ENCODE measurements at regions not wholly inside any gene's neighbourhood (a gene's known extent, or its start where the extent isn't known, plus 50 kb on each side); places are given as distances from the start of the nearest gene placed in this dataset.

DNA sequence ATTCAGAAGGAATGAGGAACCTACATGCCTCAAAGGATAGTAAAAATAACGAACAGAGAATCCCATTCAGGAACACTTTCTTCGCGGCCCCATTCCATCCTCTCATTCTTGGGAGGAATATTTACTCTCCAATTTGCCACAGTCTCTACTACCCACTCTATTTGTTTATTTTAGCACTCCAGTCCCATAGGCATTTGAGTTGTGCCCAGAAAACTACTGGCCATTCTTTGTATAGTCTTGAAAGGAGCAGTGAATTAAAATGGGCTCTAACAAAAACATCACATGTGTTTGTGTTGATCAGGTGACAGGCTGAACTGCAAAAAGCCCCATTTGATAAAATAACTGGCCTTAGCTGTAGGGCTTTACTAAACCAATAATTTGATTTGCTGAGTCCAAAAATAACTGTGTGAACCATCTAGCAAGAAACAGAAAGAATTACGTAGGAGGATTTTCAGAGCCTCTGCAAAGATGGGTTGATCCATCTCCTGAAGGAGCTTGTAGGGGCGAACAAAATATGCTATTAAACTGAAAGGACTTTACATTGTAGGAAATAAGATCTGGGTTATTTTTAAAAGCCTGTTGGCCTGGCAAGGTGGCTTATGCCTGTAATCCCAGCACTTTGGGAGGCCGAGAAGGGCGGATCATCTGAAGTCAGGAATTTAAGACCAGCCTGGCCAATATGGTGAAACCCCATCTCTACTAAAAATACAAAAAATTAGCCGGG, 142.3 kb upstream of the CPNE8 start:
- DNase-seq (ENCODE audit: low read depth): no peak

GRCh38 chr12:39044754-39045153, 139.4 kb upstream of the CPNE8 start:
- no peak for DNase-seq (ENCODE audit: low read depth)

DNA sequence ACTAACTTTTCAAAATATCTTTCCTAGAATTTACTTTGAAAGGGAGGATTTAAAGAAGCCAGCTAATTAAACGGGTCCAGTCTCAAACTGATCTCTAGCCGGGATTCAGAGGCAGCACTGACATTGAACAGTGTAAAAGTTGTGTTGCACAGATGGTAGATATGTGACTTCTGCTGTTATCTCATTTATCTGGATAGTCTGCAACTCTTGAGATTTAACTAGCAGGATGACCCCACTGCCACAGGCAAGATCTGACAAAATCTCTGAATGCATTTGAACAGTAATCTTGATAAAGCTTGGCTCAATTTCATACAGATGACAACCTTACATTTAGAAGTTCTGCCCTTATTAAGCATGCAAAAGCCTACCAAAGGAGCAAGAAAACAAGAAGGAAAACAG, 138.0 kb upstream of the CPNE8 start:
- no peak for DNase-seq (ENCODE audit: low read depth)

DNA sequence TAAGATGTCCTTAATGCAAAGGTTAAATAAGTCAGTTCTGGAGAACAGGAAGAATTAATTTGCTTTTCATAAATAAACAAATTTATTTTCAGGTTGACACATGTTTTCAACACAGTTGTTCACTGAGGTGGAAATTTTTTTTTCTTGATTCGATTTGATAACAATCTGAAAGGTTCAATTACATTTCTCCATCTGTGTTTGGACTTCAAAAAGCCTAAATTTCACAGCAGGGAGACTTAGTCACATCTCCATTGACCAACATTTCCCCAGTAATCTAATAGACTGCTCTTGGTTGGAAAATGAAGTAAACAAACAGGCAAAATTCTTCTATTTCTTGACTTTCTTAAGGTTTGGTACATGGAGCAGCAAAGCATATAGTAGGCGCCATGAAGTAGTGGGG, 134.9 kb upstream of the CPNE8 start:
- no peak for DNase-seq (ENCODE audit: low read depth)

- DNase-seq (ENCODE audit: low read depth): no peak
Observed at GRCh38 chr12:39037115-39037514, 131.7 kb upstream of the CPNE8 start.

DNA sequence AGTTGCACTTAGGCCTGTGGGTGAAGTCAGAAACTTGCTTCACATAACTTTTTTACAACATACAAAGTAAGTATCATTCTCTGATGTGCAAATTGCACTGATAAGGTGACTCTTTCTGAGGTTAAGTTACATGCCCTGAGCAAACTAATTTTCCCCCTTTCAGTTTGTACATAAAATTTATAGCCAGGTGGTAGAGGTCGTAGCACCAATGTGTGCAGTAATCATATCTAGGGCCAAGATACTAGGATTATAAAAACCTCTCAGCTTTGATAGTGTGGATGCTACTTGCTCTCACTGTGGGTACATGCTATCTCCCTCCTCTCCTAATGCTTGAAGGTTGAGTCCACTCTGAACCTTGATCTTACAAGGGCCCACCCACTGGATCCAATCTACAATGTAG, 130.7 kb upstream of the CPNE8 start:
- DNase-seq (ENCODE audit: low read depth): no peak

GRCh38 chr12:39033782-39034181, 128.4 kb upstream of the CPNE8 start:
- DNase-seq (ENCODE audit: low read depth): no peak

- no peak for DNase-seq (ENCODE audit: low read depth)
Observed at GRCh38 chr12:39032448-39032847, 127.1 kb upstream of the CPNE8 start.

- no peak for DNase-seq (ENCODE audit: low read depth)
Observed at GRCh38 chr12:39032034-39032433, 126.6 kb upstream of the CPNE8 start.

GRCh38 chr12:39028382-39028781, 123.0 kb upstream of the CPNE8 start:
- DNase-seq (ENCODE audit: low read depth): no peak

GRCh38 chr12:39012870-39013269, 107.5 kb upstream of the CPNE8 start:
- DNase-seq (ENCODE audit: low read depth): no peak

GRCh38 chr12:39011166-39011565, 105.8 kb upstream of the CPNE8 start:
- no peak for DNase-seq (ENCODE audit: low read depth)

GRCh38 chr12:39010406-39010805, 105.0 kb upstream of the CPNE8 start:
- no peak for DNase-seq (ENCODE audit: low read depth)

- no peak for DNase-seq (ENCODE audit: low read depth)
Observed at GRCh38 chr12:39007619-39008018, 102.2 kb upstream of the CPNE8 start.

GRCh38 chr12:39006286-39006685, 100.9 kb upstream of the CPNE8 start:
- DNase-seq (ENCODE audit: low read depth): no peak

DNA sequence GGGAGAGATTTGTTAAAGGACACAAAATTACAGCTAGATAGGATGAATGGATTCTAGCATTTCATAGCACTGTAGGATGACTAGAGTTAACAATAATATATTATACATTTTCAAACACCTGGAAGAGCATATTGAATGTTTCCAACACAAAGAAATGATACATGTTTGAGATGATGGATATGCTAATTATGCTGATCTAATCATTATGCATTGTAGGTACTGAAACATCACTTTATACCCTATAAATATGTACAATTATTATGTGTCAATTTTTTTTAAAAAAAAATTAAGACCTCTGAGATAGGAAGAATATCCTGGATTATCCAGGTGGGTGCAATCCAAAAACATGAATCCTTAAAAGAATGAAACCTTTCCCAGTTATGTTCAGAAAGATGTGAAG, 100.3 kb upstream of the CPNE8 start:
- DNase-seq (ENCODE audit: low read depth): no peak

DNA sequence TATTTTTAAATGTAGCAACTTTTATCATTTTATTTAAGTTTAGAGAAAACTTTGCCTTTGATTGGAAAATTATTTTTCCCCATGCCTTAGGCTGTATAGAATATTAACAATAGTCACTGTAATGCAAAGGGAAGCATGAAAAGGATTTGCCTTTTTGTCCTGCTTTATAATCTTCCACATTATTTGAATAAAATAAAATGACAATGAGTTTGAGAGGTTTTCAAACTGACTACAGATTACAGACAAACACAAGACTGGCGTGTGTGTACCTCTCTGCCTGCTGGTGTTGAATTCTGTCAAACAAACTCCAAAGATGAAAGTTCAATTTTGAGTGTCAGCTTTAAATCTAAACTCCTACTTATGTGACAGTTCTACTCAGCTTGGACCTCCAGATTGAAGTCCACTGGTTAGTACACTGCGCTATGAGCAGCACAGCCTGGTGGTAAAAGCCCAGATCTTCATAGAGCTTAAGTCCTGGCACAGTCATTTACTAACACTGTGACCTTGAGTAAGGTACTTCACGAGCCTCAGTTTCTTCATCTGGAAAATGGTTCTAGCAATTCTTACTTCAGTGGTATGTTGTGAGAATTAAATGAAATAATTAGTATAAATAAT, 98.3 kb upstream of the CPNE8 start:
- no peak for DNase-seq (ENCODE audit: low read depth)

DNA sequence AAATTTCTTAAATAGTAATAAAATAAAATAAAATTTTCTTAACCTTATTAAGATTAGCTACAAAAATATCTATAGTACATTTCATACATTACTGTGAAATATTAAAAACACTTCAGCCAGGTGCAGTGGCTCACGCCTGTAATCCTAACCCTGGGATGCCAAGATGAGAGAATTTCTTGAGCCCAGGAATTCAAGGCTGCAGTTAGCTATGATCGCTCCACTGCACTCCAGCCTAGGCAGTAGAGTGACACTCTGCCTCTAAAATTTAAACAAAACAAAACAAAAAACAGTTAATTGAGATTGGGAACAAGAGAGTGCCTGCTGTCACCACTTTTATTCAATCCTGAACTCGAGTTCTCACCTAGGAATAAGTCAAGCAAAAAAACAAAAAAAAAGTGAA, 95.0 kb upstream of the CPNE8 start:
- DNase-seq (ENCODE audit: low read depth): no peak

GRCh38 chr12:38998887-38999482, 93.6 kb upstream of the CPNE8 start:
- no peak for DNase-seq (ENCODE audit: low read depth)

DNA sequence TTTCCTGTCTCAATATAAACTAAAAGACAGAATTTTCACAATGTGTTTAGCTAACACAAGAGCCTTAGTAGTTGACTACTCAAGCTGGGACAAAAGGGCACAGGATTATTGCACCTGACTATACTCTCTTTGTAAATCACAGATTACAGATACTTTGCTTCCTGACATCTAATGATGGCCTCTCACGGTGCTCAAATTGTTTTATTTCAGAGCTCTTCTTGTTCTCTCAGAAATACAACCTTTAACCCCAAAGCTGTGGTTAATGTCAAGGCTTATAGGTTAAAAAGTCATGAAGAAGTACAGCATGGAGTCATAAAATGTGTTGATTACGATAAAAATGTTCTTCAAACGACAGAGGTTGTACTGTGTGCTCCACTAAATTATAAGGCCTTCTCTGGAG, 89.9 kb upstream of the CPNE8 start:
- no peak for DNase-seq (ENCODE audit: low read depth)

GRCh38 chr12:38985961-38986360, 80.6 kb upstream of the CPNE8 start:
- DNase-seq (ENCODE audit: low read depth): no peak

- DNase-seq (ENCODE audit: low read depth): no peak
Observed at GRCh38 chr12:38984388-38984787, 79.0 kb upstream of the CPNE8 start.

GRCh38 chr12:38983117-38983571, 77.8 kb upstream of the CPNE8 start:
- DNase-seq (ENCODE audit: low read depth): peak; percentile 65

Measured in RPMI7951 (cell line).